NCI-H1436 treated with DMSO at 0.1 percent for 48 hours (cell line): ENCODE measurements at regions not wholly inside any gene's neighbourhood (a gene's known extent, or its start where the extent isn't known, plus 50 kb on each side); places are given as distances from the start of the nearest gene placed in this dataset.

ENCODE experiments used
- DNase-seq: peaks from one replicate; lab custom pipeline; 2025; lab: John Stamatoyannopoulos, UW

- DNase-seq = no peak
These were observed 168.3 kb upstream of the STXBP5 start for GRCh38 chr6:147035886-147036285.

GRCh38 chr6:147037881-147038280 lies 166.3 kb upstream of the STXBP5 start:
- no peak for DNase-seq

GRCh38 chr6:147040121-147040910 lies 163.9 kb upstream of the STXBP5 start:
- no peak for DNase-seq

- no peak for DNase-seq
These were observed 161.5 kb upstream of the STXBP5 start for GRCh38 chr6:147042679-147043078.

- no peak for DNase-seq
These were observed 160.2 kb upstream of the STXBP5 start for GRCh38 chr6:147043994-147044477.

GRCh38 chr6:147046141-147046877 lies 157.9 kb upstream of the STXBP5 start:
- DNase-seq = no peak

- no peak for DNase-seq
These were observed 155.3 kb upstream of the STXBP5 start for GRCh38 chr6:147048930-147049329.

GRCh38 chr6:147053311-147053921 lies 150.8 kb upstream of the STXBP5 start:
- DNase-seq = no peak

GRCh38 chr6:147054158-147054557 lies 150.1 kb upstream of the STXBP5 start:
- no peak for DNase-seq

GRCh38 chr6:147054871-147055270 lies 149.3 kb upstream of the STXBP5 start:
- no peak for DNase-seq

GRCh38 chr6:147055821-147056392 lies 148.3 kb upstream of the STXBP5 start:
- DNase-seq = no peak

- no peak for DNase-seq
These were observed 147.0 kb upstream of the STXBP5 start for GRCh38 chr6:147057188-147057587.

- DNase-seq = no peak
These were observed 146.4 kb upstream of the STXBP5 start for GRCh38 chr6:147057705-147058342.

GRCh38 chr6:147058786-147059385 lies 145.3 kb upstream of the STXBP5 start:
- no peak for DNase-seq

- DNase-seq = no peak
These were observed 143.6 kb upstream of the STXBP5 start for GRCh38 chr6:147060636-147061035.

- DNase-seq = no peak
These were observed 143.0 kb upstream of the STXBP5 start for GRCh38 chr6:147061252-147061651.

GRCh38 chr6:147063469-147064031 lies 140.7 kb upstream of the STXBP5 start:
- no peak for DNase-seq

- DNase-seq = peak; percentile 15
These were observed 138.4 kb upstream of the STXBP5 start for GRCh38 chr6:147065786-147066185.

- DNase-seq = no peak
These were observed 137.0 kb upstream of the STXBP5 start for GRCh38 chr6:147067184-147067583.

GRCh38 chr6:147071776-147072175 lies 132.4 kb upstream of the STXBP5 start:
- no peak for DNase-seq

GRCh38 chr6:147075381-147075780 lies 128.8 kb upstream of the STXBP5 start:
- no peak for DNase-seq
